ENCODE measurements at regions not wholly inside any gene's neighbourhood (a gene's known extent, or its start where the extent isn't known, plus 50 kb on each side); places are given as distances from the start of the nearest gene placed in this dataset.
A peak's percentile ranks its signal among the peaks of the same experiment; 100 is the strongest.
"Not testable (repeated sequence)": the region's sequence is repeated elsewhere in the genome, so short reads cannot be mapped to it uniquely, and the experiment has no call there.

GRCh38 chr3:109831403-109831802 lies 494.1 kb upstream of the DPPA4 start:
- Mint-ChIP-seq H3K36me3 (peaks cover 0 to 4% (median 0%) of the 10 kb centered on the region in 3 donors), H3K4me1 (no peaks in the 10 kb centered on the region), H3K9me3 (peaks cover 0 to 5% (median 0%) of the 10 kb centered on the region in 9 donors), H3K4me3 (no peak overlapping the region), H3K27me3 (no peaks in the 10 kb centered on the region), H3K27ac (no peak overlapping the region)
- POLR2A ChIA-PET, result no interaction called here
- DNase-seq, result no peak
- no peak for ATAC-seq

GRCh38 chr3:109835958-109836357 lies 498.6 kb upstream of the DPPA4 start:
- no peak for DNase-seq
- peaks cover 0 to 3% (median 0%) of the 10 kb centered on the region in 9 donors for H3K9me3 Mint-ChIP-seq
- no peak for ATAC-seq
- no peaks in the 10 kb centered on the region for H3K27me3 Mint-ChIP-seq
- H3K36me3 Mint-ChIP-seq, result peaks cover 0 to 2% (median 0%) of the 10 kb centered on the region in 3 donors
- POLR2A ChIA-PET, result no interaction called here
- peaks cover 0 to 2% (median 0%) of the 10 kb centered on the region in 4 donors for H3K4me1 Mint-ChIP-seq
- no peak overlapping the region for H3K4me3 Mint-ChIP-seq
- peak overlapping the region in 1 of 10 donors; percentile 10 for H3K27ac Mint-ChIP-seq

- no peak for ATAC-seq
- Mint-ChIP-seq H3K27me3 (no peaks in the 10 kb centered on the region), H3K27ac (peak overlapping the region in 1 of 10 donors; percentile 38), H3K4me1 (no peaks in the 10 kb centered on the region), H3K9me3 (peaks cover 13 to 53% (median 29%) of the 10 kb centered on the region in 9 donors), H3K36me3 (peaks cover 0 to 30% (median 20%) of the 10 kb centered on the region in 3 donors), H3K4me3 (no peak overlapping the region)
- POLR2A ChIA-PET, result no interaction called here
- DNase-seq, result no peak
Observed at GRCh38 chr3:109851854-109852253, 514.5 kb upstream of the DPPA4 start.

GRCh38 chr3:109852283-109852682 lies 514.9 kb upstream of the DPPA4 start:
- H3K9me3 Mint-ChIP-seq, result peaks cover 13 to 53% (median 29%) of the 10 kb centered on the region in 9 donors
- no peak for ATAC-seq
- H3K4me1 Mint-ChIP-seq, result no peaks in the 10 kb centered on the region
- DNase-seq, result no peak
- peak overlapping the region in 2 of 10 donors; percentile 3 to 4 for H3K4me3 Mint-ChIP-seq
- H3K27ac Mint-ChIP-seq, result no peak overlapping the region
- H3K27me3 Mint-ChIP-seq, result no peaks in the 10 kb centered on the region
- H3K36me3 Mint-ChIP-seq, result peaks cover 0 to 30% (median 20%) of the 10 kb centered on the region in 3 donors
- POLR2A ChIA-PET, result no interaction called here

GRCh38 chr3:109853077-109853731 lies 515.9 kb upstream of the DPPA4 start:
- Mint-ChIP-seq H3K4me1 (no peaks in the 10 kb centered on the region), H3K27ac (no peak overlapping the region), H3K4me3 (no peak overlapping the region), H3K9me3 (peaks cover 11 to 49% (median 28%) of the 10 kb centered on the region in 9 donors), H3K36me3 (peaks cover 0 to 27% (median 20%) of the 10 kb centered on the region in 3 donors), H3K27me3 (no peaks in the 10 kb centered on the region)
- ATAC-seq (no peak), DNase-seq (no peak)
- POLR2A ChIA-PET, result no interaction called here

- Mint-ChIP-seq H3K4me3 (no peak overlapping the region), H3K4me1 (peaks cover 0 to 8% (median 4%) of the 10 kb centered on the region in 4 donors), H3K27ac (no peak overlapping the region), H3K9me3 (peaks cover 0 to 11% (median 3%) of the 10 kb centered on the region in 9 donors), H3K27me3 (no peaks in the 10 kb centered on the region), H3K36me3 (peaks cover 0 to 5% (median 3%) of the 10 kb centered on the region in 3 donors)
- ATAC-seq (no peak), DNase-seq (no peak)
- POLR2A ChIA-PET, result no interaction called here
Observed at GRCh38 chr3:109863701-109864100, 526.4 kb upstream of the DPPA4 start.

GRCh38 chr3:109864452-109864851 lies 527.1 kb upstream of the DPPA4 start:
- Mint-ChIP-seq H3K4me3 (no peak overlapping the region), H3K9me3 (peaks cover 0 to 11% (median 3%) of the 10 kb centered on the region in 9 donors), H3K27ac (no peak overlapping the region), H3K27me3 (no peaks in the 10 kb centered on the region), H3K4me1 (peaks cover 0 to 8% (median 4%) of the 10 kb centered on the region in 4 donors), H3K36me3 (peaks cover 0 to 5% (median 3%) of the 10 kb centered on the region in 3 donors)
- ATAC-seq, result no peak
- POLR2A ChIA-PET, result no interaction called here
- no peak for DNase-seq

GRCh38 chr3:109869586-109869985 lies 532.2 kb upstream of the DPPA4 start:
- Mint-ChIP-seq H3K4me3 (no peak overlapping the region), H3K36me3 (peaks cover 0 to 3% (median 0%) of the 10 kb centered on the region in 3 donors), H3K9me3 (peaks cover 0 to 20% (median 3%) of the 10 kb centered on the region in 9 donors), H3K27me3 (no peaks in the 10 kb centered on the region), H3K27ac (no peak overlapping the region), H3K4me1 (peaks cover 0 to 4% (median 0%) of the 10 kb centered on the region in 4 donors)
- DNase-seq (no peak), ATAC-seq (no peak)
- POLR2A ChIA-PET, result no interaction called here

- Mint-ChIP-seq H3K36me3 (peaks cover 0 to 5% (median 3%) of the 10 kb centered on the region in 3 donors), H3K27ac (no peak overlapping the region), H3K4me1 (no peaks in the 10 kb centered on the region), H3K4me3 (no peak overlapping the region), H3K27me3 (no peaks in the 10 kb centered on the region), H3K9me3 (peaks cover 0 to 10% (median 0%) of the 10 kb centered on the region in 9 donors)
- DNase-seq, result no peak
- no peak for ATAC-seq
- POLR2A ChIA-PET, result no interaction called here
Observed at GRCh38 chr3:109874896-109875708, 537.8 kb upstream of the DPPA4 start.

- H3K4me1 Mint-ChIP-seq, POLR2A ChIA-PET, H3K36me3 Mint-ChIP-seq: not testable (repeated sequence)
Observed at GRCh38 chr3:109877616-109878015, 540.3 kb upstream of the DPPA4 start.

GRCh38 chr3:109882144-109882543 lies 544.8 kb upstream of the DPPA4 start:
- ATAC-seq, result no peak
- POLR2A ChIA-PET, result no interaction called here

More at GRCh38 chr3:109877616-109878015, 540.3 kb upstream of the DPPA4 start:
- H3K27me3 Mint-ChIP-seq, ATAC-seq, H3K9me3 Mint-ChIP-seq, H3K27ac Mint-ChIP-seq, DNase-seq, H3K4me3 Mint-ChIP-seq: not testable (repeated sequence)

GRCh38 chr3:109887293-109887692 lies 549.9 kb upstream of the DPPA4 start:
- ATAC-seq (no peak), DNase-seq (no peak)
- no peak overlapping the region for H3K4me3 Mint-ChIP-seq
- H3K27ac Mint-ChIP-seq, result no peak overlapping the region
- no peaks in the 10 kb centered on the region for H3K27me3 Mint-ChIP-seq
- H3K36me3 Mint-ChIP-seq, result peaks cover 0 to 10% (median 4%) of the 10 kb centered on the region in 3 donors
- H3K4me1 Mint-ChIP-seq, result no peaks in the 10 kb centered on the region
- POLR2A ChIA-PET, result no interaction called here
- H3K9me3 Mint-ChIP-seq, result peaks cover 0 to 21% (median 4%) of the 10 kb centered on the region in 9 donors

More at GRCh38 chr3:109882144-109882543, 544.8 kb upstream of the DPPA4 start:
- Mint-ChIP-seq H3K4me3 (no peak overlapping the region), H3K27ac (no peak overlapping the region), H3K4me1 (no peaks in the 10 kb centered on the region), H3K36me3 (peaks cover 0 to 10% (median 4%) of the 10 kb centered on the region in 3 donors), H3K9me3 (peaks cover 0 to 18% (median 3%) of the 10 kb centered on the region in 9 donors), H3K27me3 (no peaks in the 10 kb centered on the region)
- DNase-seq, result no peak

- Mint-ChIP-seq H3K9me3 (peaks cover 0 to 18% (median 4%) of the 10 kb centered on the region in 9 donors), H3K27ac (no peak overlapping the region), H3K4me1 (no peaks in the 10 kb centered on the region), H3K36me3 (peaks cover 0 to 4% (median 4%) of the 10 kb centered on the region in 3 donors), H3K4me3 (no peak overlapping the region), H3K27me3 (no peaks in the 10 kb centered on the region)
- ATAC-seq (no peak), DNase-seq (no peak)
- POLR2A ChIA-PET, result no interaction called here
Observed at GRCh38 chr3:109888026-109888425, 550.7 kb upstream of the DPPA4 start.
